Astrocyte (in vitro differentiated cells and primary cell): ENCODE measurements at regions not wholly inside any gene's neighbourhood (a gene's known extent, or its start where the extent isn't known, plus 50 kb on each side); places are given as distances from the start of the nearest gene placed in this dataset.
A peak's percentile ranks its signal among the peaks of the same experiment; 100 is the strongest.

ENCODE experiments used
- DNase-seq: peaks from one replicate; pipeline ENCODE4 v3.0.0-alpha.2; 2010; ENCODE audit warnings: low read depth
- FAIRE-seq: peaks from 2 replicates; lab custom pipeline; 2011; peaks lifted over from hg19 to GRCh38; lab: Jason Lieb, UNC
- H2AFZ ChIP-seq: 2 replicates; pipeline ENCODE4 v1.6.0; 2012; ENCODE audit warnings: low read depth, low read length, inconsistent platforms
- H3K27ac ChIP-seq: 2 replicates; pipeline ENCODE4 v1.5.1; 2011; ENCODE audit warnings: low read depth, low read length, inconsistent platforms
- H3K27me3 ChIP-seq: 2 replicates; pipeline ENCODE4 v1.6.0; 2011; ENCODE audit warnings: low read length, inconsistent platforms; ENCODE audit not compliant: insufficient read depth
- H3K36me3 ChIP-seq: 2 replicates; pipeline ENCODE4 v1.5.1; 2011; ENCODE audit warnings: low read length, inconsistent platforms; ENCODE audit not compliant: insufficient read depth
- H3K4me1 ChIP-seq: 2 replicates; pipeline ENCODE4 v1.5.1; 2011; ENCODE audit warnings: low read length, inconsistent platforms; ENCODE audit not compliant: insufficient read depth
- H3K4me2 ChIP-seq: 2 replicates; pipeline ENCODE4 v1.6.0; 2012; ENCODE audit warnings: low read length, inconsistent platforms
- H3K4me3 ChIP-seq: 2 replicates; pipeline ENCODE4 v1.5.1; 2011; ENCODE audit warnings: low read depth, mild to moderate bottlenecking, low read length, inconsistent platforms; ENCODE audit not compliant: insufficient read depth
- H3K79me2 ChIP-seq: 2 replicates; pipeline ENCODE4 v1.6.0; 2012; ENCODE audit warnings: mild to moderate bottlenecking, low read length, inconsistent platforms; ENCODE audit not compliant: insufficient read depth
- H3K9ac ChIP-seq: 2 replicates; pipeline ENCODE4 v1.6.0; 2012; ENCODE audit warnings: mild to moderate bottlenecking, low read length, inconsistent platforms
- H3K9me3 ChIP-seq: 2 replicates; pipeline ENCODE4 v1.5.1; 2012; ENCODE audit warnings: low read depth, mild to moderate bottlenecking, low read length, inconsistent platforms; ENCODE audit not compliant: insufficient read depth
- H4K20me1 ChIP-seq: 2 replicates; pipeline ENCODE4 v1.6.0; 2012; ENCODE audit warnings: low read length, inconsistent platforms; ENCODE audit not compliant: insufficient read depth
- H3K27ac Mint-ChIP-seq: one replicate; pipeline ENCODE4 v1.8.0; 2021; ENCODE audit warnings: mild to moderate bottlenecking, mixed read lengths; ENCODE audit not compliant: unreplicated experiment
- H3K27me3 Mint-ChIP-seq: one replicate; pipeline ENCODE4 v1.8.0; 2021; ENCODE audit warnings: low read depth, mixed read lengths; ENCODE audit not compliant: unreplicated experiment
- H3K36me3 Mint-ChIP-seq: one replicate; pipeline ENCODE4 v1.8.0; 2021; ENCODE audit warnings: low read depth, mixed read lengths; ENCODE audit not compliant: unreplicated experiment
- H3K4me1 Mint-ChIP-seq: one replicate; pipeline ENCODE4 v1.8.0; 2021; ENCODE audit warnings: low read depth, mixed read lengths; ENCODE audit not compliant: unreplicated experiment
- H3K4me3 Mint-ChIP-seq: one replicate; pipeline ENCODE4 v1.8.0; 2021; ENCODE audit warnings: mild to moderate bottlenecking, moderate library complexity, mixed read lengths; ENCODE audit not compliant: unreplicated experiment
- H3K9me3 Mint-ChIP-seq: one replicate; pipeline ENCODE4 v1.8.0; 2021; ENCODE audit warnings: mild to moderate bottlenecking, mixed read lengths; ENCODE audit not compliant: unreplicated experiment
- EZH2 ChIP-seq: IDR thresholded peaks from 2 replicates; pipeline ENCODE4 v1.6.1; 2012; ENCODE audit warnings: mild to moderate bottlenecking, low read length, inconsistent platforms; ENCODE audit not compliant: insufficient read depth
- TF ChIP-seq, protein P1 (sequence below): IDR thresholded peaks from 2 replicates; pipeline ENCODE4 v1.5.1; 2011; ENCODE audit warnings: low read depth, mild to moderate bottlenecking, inconsistent platforms, low read length, moderate library complexity; ENCODE audit not compliant: insufficient read depth

DNA sequence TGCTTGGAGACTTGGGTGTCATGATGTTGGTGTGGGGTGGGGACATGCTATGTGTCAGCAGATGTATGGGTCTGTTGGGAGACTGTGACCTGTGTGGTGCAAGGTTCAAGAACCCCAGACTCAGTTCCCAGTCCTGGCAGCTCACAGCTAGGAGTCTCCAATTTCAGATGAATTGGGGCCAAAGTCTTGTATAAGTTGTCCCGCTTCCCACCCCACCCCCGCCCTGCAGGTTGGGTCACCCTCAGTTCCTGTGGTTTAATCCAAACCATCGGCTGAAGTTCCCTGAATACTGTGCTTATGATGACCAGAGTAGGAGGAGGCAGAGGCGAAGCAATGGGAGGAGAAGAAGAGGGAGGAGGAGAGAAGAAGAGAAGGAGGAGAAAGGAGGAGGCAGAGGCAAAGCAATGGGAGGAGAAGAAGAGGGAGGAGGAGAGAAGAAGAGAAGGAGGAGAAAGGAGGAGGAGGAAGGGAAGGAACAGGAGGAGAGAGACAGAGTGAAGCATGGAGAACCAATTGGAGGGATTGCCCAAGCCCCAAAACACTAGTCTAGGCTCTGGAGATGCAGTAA lies 112.6 kb downstream of the EFNB1 start:
- H2AFZ ChIP-seq: no peak overlapping the region
- FAIRE-seq (peak; percentile 68), DNase-seq (peak; percentile 60)
- no peak overlapping the region for H3K4me3 Mint-ChIP-seq
- H3K79me2 ChIP-seq: no peaks in the 10 kb centered on the region
- H3K9me3 ChIP-seq: no peaks in the 10 kb centered on the region
- no peak overlapping the region for H3K27ac Mint-ChIP-seq
- no peaks in the 10 kb centered on the region for H4K20me1 ChIP-seq
- H3K27me3 Mint-ChIP-seq: peaks cover 3% of the 10 kb centered on the region
- H3K27me3 ChIP-seq: no peaks in the 10 kb centered on the region
- H3K4me1 ChIP-seq: peaks cover 35% of the 10 kb centered on the region
- TF ChIP-seq, protein P1, sequence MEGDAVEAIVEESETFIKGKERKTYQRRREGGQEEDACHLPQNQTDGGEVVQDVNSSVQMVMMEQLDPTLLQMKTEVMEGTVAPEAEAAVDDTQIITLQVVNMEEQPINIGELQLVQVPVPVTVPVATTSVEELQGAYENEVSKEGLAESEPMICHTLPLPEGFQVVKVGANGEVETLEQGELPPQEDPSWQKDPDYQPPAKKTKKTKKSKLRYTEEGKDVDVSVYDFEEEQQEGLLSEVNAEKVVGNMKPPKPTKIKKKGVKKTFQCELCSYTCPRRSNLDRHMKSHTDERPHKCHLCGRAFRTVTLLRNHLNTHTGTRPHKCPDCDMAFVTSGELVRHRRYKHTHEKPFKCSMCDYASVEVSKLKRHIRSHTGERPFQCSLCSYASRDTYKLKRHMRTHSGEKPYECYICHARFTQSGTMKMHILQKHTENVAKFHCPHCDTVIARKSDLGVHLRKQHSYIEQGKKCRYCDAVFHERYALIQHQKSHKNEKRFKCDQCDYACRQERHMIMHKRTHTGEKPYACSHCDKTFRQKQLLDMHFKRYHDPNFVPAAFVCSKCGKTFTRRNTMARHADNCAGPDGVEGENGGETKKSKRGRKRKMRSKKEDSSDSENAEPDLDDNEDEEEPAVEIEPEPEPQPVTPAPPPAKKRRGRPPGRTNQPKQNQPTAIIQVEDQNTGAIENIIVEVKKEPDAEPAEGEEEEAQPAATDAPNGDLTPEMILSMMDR: no peak
- TF ChIP-seq EZH2: no peak
- H3K36me3 Mint-ChIP-seq: no peaks in the 10 kb centered on the region
- H3K4me1 Mint-ChIP-seq: peaks cover 13% of the 10 kb centered on the region
- H3K4me3 ChIP-seq: no peak overlapping the region
- H3K27ac ChIP-seq: no peak overlapping the region
- H3K9me3 Mint-ChIP-seq: no peaks in the 10 kb centered on the region
- H3K36me3 ChIP-seq: no peaks in the 10 kb centered on the region
- H3K4me2 ChIP-seq: no peak overlapping the region
- H3K9ac ChIP-seq: no peak overlapping the region

DNA sequence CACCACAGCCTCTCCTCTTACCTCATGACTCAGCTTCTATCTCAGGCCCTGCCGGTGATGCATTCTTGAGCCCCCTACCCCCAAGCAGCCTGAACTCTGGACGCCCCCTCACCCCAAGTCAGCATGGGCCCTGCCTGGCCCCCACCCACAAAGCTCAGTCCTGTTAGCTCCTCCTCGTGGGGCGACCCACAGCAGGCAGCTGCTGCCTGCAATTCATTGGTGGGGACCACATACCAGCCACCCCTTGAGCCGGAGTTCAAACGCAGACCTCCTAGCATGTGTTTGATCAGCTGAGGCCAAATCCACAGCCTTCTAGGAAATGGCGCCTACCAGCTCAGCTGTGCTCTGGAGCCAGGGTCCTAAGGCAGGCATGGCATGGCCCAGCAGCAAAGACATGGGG lies 111.8 kb downstream of the EFNB1 start:
- Mint-ChIP-seq H3K4me3 (no peak overlapping the region), H3K36me3 (no peaks in the 10 kb centered on the region), H3K27ac (no peak overlapping the region), H3K27me3 (no peaks in the 10 kb centered on the region), H3K4me1 (peaks cover 14% of the 10 kb centered on the region), H3K9me3 (no peaks in the 10 kb centered on the region)
- H3K79me2 ChIP-seq: no peaks in the 10 kb centered on the region
- H3K9ac ChIP-seq: no peak overlapping the region
- H3K4me3 ChIP-seq: no peak overlapping the region
- peaks cover 36% of the 10 kb centered on the region for H3K4me1 ChIP-seq
- H4K20me1 ChIP-seq: no peaks in the 10 kb centered on the region
- DNase-seq: no peak
- H3K36me3 ChIP-seq: no peaks in the 10 kb centered on the region
- peak overlapping the region; percentile 5 for H3K4me2 ChIP-seq
- FAIRE-seq: no peak
- TF ChIP-seq, protein P1: no peak
- no peak for TF ChIP-seq EZH2
- no peak overlapping the region for H2AFZ ChIP-seq
- no peak overlapping the region for H3K27ac ChIP-seq
- H3K9me3 ChIP-seq: no peaks in the 10 kb centered on the region
- no peaks in the 10 kb centered on the region for H3K27me3 ChIP-seq

- H3K36me3 ChIP-seq: no peaks in the 10 kb centered on the region
- H3K79me2 ChIP-seq: no peaks in the 10 kb centered on the region
- H3K9me3 ChIP-seq: no peaks in the 10 kb centered on the region
- DNase-seq (no peak), FAIRE-seq (peak; percentile 74)
- H3K27me3 ChIP-seq: no peaks in the 10 kb centered on the region
- H4K20me1 ChIP-seq: no peaks in the 10 kb centered on the region
- no peak overlapping the region for H3K27ac ChIP-seq
- Mint-ChIP-seq H3K27ac (no peak overlapping the region), H3K9me3 (no peaks in the 10 kb centered on the region), H3K4me1 (peaks cover 14% of the 10 kb centered on the region), H3K36me3 (no peaks in the 10 kb centered on the region), H3K4me3 (no peak overlapping the region), H3K27me3 (no peaks in the 10 kb centered on the region)
- no peak overlapping the region for H3K9ac ChIP-seq
- TF ChIP-seq EZH2: no peak
- TF ChIP-seq, protein P1: no peak
- H3K4me3 ChIP-seq: no peak overlapping the region
- H3K4me2 ChIP-seq: no peak overlapping the region
- no peak overlapping the region for H2AFZ ChIP-seq
- H3K4me1 ChIP-seq: peaks cover 33% of the 10 kb centered on the region
These were observed 111.0 kb downstream of the EFNB1 start for GRCh38 chrX:68939868-68940267.
